ENCODE measurements at regions not wholly inside any gene's neighbourhood (a gene's known extent, or its start where the extent isn't known, plus 50 kb on each side); places are given as distances from the start of the nearest gene placed in this dataset.

DNA sequence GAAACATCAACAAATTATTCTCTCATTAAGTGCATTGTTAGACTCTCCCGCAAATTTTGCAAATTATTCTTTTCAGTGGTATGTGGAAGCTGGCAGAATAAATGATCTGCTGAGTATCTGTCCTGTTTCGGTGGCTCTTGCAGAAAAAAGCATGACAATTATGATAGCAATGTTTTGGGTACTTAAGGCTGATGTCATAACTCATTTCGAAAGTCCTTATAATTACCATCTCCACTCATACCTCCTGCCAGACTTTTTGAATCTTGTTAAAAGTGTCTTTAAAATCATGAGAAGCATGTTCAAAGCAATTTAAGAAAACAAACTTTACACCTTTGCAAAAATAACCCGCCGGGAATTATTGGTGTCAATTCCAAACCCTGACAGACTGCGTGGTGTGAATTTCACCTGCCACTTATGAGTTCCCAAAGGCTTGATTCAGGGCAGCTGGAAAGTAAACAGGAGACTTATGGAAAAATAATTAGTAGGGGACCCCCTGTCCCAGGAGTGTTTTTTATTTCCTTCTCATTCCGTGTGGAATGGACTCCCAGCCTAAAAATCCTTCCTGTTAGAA is 87.6 kb upstream of the E2F3 start (continued):
- TF ChIP-seq, protein P1, sequence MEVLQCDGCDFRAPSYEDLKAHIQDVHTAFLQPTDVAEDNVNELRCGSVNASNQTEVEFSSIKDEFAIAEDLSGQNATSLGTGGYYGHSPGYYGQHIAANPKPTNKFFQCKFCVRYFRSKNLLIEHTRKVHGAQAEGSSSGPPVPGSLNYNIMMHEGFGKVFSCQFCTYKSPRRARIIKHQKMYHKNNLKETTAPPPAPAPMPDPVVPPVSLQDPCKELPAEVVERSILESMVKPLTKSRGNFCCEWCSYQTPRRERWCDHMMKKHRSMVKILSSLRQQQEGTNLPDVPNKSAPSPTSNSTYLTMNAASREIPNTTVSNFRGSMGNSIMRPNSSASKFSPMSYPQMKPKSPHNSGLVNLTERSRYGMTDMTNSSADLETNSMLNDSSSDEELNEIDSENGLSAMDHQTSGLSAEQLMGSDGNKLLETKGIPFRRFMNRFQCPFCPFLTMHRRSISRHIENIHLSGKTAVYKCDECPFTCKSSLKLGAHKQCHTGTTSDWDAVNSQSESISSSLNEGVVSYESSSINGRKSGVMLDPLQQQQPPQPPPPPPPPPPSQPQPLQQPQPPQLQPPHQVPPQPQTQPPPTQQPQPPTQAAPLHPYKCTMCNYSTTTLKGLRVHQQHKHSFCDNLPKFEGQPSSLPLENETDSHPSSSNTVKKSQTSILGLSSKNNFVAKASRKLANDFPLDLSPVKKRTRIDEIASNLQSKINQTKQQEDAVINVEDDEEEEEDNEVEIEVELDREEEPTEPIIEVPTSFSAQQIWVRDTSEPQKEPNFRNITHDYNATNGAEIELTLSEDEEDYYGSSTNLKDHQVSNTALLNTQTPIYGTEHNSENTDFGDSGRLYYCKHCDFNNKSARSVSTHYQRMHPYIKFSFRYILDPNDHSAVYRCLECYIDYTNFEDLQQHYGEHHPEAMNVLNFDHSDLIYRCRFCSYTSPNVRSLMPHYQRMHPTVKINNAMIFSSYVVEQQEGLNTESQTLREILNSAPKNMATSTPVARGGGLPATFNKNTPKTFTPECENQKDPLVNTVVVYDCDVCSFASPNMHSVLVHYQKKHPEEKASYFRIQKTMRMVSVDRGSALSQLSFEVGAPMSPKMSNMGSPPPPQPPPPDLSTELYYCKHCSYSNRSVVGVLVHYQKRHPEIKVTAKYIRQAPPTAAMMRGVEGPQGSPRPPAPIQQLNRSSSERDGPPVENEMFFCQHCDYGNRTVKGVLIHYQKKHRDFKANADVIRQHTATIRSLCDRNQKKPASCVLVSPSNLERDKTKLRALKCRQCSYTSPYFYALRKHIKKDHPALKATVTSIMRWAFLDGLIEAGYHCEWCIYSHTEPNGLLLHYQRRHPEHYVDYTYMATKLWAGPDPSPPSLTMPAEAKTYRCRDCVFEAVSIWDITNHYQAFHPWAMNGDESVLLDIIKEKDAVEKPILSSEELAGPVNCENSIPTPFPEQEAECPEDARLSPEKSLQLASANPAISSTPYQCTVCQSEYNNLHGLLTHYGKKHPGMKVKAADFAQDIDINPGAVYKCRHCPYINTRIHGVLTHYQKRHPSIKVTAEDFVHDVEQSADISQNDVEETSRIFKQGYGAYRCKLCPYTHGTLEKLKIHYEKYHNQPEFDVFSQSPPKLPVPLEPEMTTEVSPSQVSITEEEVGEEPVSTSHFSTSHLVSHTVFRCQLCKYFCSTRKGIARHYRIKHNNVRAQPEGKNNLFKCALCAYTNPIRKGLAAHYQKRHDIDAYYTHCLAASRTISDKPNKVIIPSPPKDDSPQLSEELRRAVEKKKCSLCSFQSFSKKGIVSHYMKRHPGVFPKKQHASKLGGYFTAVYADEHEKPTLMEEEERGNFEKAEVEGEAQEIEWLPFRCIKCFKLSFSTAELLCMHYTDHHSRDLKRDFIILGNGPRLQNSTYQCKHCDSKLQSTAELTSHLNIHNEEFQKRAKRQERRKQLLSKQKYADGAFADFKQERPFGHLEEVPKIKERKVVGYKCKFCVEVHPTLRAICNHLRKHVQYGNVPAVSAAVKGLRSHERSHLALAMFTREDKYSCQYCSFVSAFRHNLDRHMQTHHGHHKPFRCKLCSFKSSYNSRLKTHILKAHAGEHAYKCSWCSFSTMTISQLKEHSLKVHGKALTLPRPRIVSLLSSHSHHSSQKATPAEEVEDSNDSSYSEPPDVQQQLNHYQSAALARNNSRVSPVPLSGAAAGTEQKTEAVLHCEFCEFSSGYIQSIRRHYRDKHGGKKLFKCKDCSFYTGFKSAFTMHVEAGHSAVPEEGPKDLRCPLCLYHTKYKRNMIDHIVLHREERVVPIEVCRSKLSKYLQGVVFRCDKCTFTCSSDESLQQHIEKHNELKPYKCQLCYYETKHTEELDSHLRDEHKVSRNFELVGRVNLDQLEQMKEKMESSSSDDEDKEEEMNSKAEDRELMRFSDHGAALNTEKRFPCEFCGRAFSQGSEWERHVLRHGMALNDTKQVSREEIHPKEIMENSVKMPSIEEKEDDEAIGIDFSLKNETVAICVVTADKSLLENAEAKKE (CRISPR knock-in tag; IDR thresholded peaks at IDR 0.05), result no peak
- TF ChIP-seq NANOG (IDR thresholded peaks at IDR 0.05; ENCODE audit: borderline replicate concordance), result no peak
- no peak for TF ChIP-seq ZNF331 (CRISPR knock-in tag; IDR thresholded peaks at IDR 0.05; ENCODE audit: low read depth)
- no peak for TF ChIP-seq POLR2AphosphoS5 (IDR thresholded peaks at IDR 0.05; ENCODE audit: low read depth)
- TF ChIP-seq ZNF114 (CRISPR knock-in tag; IDR thresholded peaks at IDR 0.05), result no peak
- TF ChIP-seq JUNB (IDR thresholded peaks at IDR 0.05; ENCODE audit: unreplicated experiment), result no peak
- no peak for TF ChIP-seq EZH2phosphoT487 (IDR thresholded peaks at IDR 0.05; ENCODE audit: unreplicated experiment)
- TF ChIP-seq, protein P2, sequence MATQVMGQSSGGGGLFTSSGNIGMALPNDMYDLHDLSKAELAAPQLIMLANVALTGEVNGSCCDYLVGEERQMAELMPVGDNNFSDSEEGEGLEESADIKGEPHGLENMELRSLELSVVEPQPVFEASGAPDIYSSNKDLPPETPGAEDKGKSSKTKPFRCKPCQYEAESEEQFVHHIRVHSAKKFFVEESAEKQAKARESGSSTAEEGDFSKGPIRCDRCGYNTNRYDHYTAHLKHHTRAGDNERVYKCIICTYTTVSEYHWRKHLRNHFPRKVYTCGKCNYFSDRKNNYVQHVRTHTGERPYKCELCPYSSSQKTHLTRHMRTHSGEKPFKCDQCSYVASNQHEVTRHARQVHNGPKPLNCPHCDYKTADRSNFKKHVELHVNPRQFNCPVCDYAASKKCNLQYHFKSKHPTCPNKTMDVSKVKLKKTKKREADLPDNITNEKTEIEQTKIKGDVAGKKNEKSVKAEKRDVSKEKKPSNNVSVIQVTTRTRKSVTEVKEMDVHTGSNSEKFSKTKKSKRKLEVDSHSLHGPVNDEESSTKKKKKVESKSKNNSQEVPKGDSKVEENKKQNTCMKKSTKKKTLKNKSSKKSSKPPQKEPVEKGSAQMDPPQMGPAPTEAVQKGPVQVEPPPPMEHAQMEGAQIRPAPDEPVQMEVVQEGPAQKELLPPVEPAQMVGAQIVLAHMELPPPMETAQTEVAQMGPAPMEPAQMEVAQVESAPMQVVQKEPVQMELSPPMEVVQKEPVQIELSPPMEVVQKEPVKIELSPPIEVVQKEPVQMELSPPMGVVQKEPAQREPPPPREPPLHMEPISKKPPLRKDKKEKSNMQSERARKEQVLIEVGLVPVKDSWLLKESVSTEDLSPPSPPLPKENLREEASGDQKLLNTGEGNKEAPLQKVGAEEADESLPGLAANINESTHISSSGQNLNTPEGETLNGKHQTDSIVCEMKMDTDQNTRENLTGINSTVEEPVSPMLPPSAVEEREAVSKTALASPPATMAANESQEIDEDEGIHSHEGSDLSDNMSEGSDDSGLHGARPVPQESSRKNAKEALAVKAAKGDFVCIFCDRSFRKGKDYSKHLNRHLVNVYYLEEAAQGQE (IDR thresholded peaks at IDR 0.05; ENCODE audit: unreplicated experiment), result no peak
- TF ChIP-seq CREB1 (CRISPR knock-in tag; IDR thresholded peaks at IDR 0.05; ENCODE audit: low read depth), result no peak
- no peak for TF ChIP-seq EZH2 (IDR thresholded peaks at IDR 0.05; ENCODE audit: low read depth, unreplicated experiment)
- no peak for TF ChIP-seq STAT1 (IDR thresholded peaks at IDR 0.05; ENCODE audit: unreplicated experiment)
